IMR-90 (cell line): ENCODE measurements at regions not wholly inside any gene's neighbourhood (a gene's known extent, or its start where the extent isn't known, plus 50 kb on each side); places are given as distances from the start of the nearest gene placed in this dataset.

Experiments used
- ATAC-seq: fragments of 200-7000 bp; cut with Tn5 transposase; 2 replicates; pipeline ENCODE4 v1.9.1; 2020; ENCODE audit warnings: low read depth, mild to moderate bottlenecking, moderate library complexity
- BruUV-seq: library from RNA; stranded (reverse); fragments of 400-500 nt; replicated peaks from 2 replicates; lab custom pipeline; 2021; lab: Mats Ljungman, UMichigan
- CTCF ChIA-PET: fragments of 300-600 bp; formaldehyde crosslinking; extraction: SDS; loops from one replicate; lab custom pipeline; 2021; ENCODE audit warnings: antibody characterized with exemption; lab: Yijun Ruan, JAX
- POLR2A ChIA-PET: fragments of 300-600 bp; sonication (Branson Sonifier 250); formaldehyde crosslinking; loops from one replicate; lab custom pipeline; 2022; ENCODE audit warnings: antibody characterized with exemption; ENCODE audit not compliant: unreplicated experiment; lab: Charles Lee
- DNase-seq: peaks from one replicate; pipeline ENCODE4 v3.0.0; 2013
- H2AFZ ChIP-seq: replicated peaks from 2 replicates; pipeline ENCODE3; 2013; ENCODE audit warnings: low read length, mild to moderate bottlenecking; ENCODE audit not compliant: poor library complexity
- H2AK5ac ChIP-seq: 2 replicates; pipeline ENCODE4 v1.6.1; 2013; ENCODE audit warnings: low read depth, low read length, inconsistent platforms
- H2AK9ac ChIP-seq: replicated peaks from 2 replicates; pipeline ENCODE3; 2013; ENCODE audit warnings: mild to moderate bottlenecking, low read depth, low read length, moderate library complexity; ENCODE audit not compliant: poor library complexity
- H2BK120ac ChIP-seq: 2 replicates; pipeline ENCODE4 v1.6.1; 2013; ENCODE audit warnings: low read depth, low read length, inconsistent platforms
- H2BK15ac ChIP-seq: 3 replicates; pipeline ENCODE4 v1.6.1; 2013; ENCODE audit warnings: low read depth, low read length, inconsistent platforms
- H2BK20ac ChIP-seq: 2 replicates; pipeline ENCODE4 v1.6.1; 2013; ENCODE audit warnings: low read depth, mild to moderate bottlenecking, inconsistent platforms, low read length, moderate library complexity
- H2BK5ac ChIP-seq: 2 replicates; pipeline ENCODE4 v1.6.1; 2013; ENCODE audit warnings: mild to moderate bottlenecking, low read depth, low read length, inconsistent platforms; ENCODE audit not compliant: poor library complexity, severe bottlenecking
- H3K14ac ChIP-seq: replicated peaks from 2 replicates; pipeline ENCODE4 v1.6.1; 2013; ENCODE audit warnings: low read depth, low read length, inconsistent platforms
- H3K18ac ChIP-seq: 2 replicates; pipeline ENCODE4 v1.6.1; 2013; ENCODE audit warnings: low read depth, low read length, control low read depth
- H3K23ac ChIP-seq: 2 replicates; pipeline ENCODE4 v1.6.1; 2013; ENCODE audit warnings: low read depth, low read length, inconsistent platforms
- H3K27ac ChIP-seq: 2 replicates; pipeline ENCODE4 v1.5.1; 2013; ENCODE audit warnings: mild to moderate bottlenecking, control low read depth, low read length; ENCODE audit not compliant: insufficient read depth
- H3K27me3 ChIP-seq: 2 replicates; pipeline ENCODE4 v1.6.1; 2013; ENCODE audit warnings: low read length; ENCODE audit not compliant: control insufficient read depth, insufficient read depth
- H3K36me3 ChIP-seq: 2 replicates; pipeline ENCODE4 v1.6.1; 2013; ENCODE audit warnings: low read length, mixed read lengths; ENCODE audit not compliant: control insufficient read depth, insufficient read depth
- H3K4ac ChIP-seq: 2 replicates; pipeline ENCODE4 v1.6.1; 2013; ENCODE audit warnings: low read depth, low read length, inconsistent platforms
- H3K4me1 ChIP-seq: 2 replicates; pipeline ENCODE4 v1.6.1; 2013; ENCODE audit warnings: low read length, mixed read lengths; ENCODE audit not compliant: control insufficient read depth, insufficient read depth
- H3K4me2 ChIP-seq: 2 replicates; pipeline ENCODE4 v1.6.1; 2013; ENCODE audit warnings: low read depth, mild to moderate bottlenecking, control low read depth, low read length, moderate library complexity
- H3K4me3 ChIP-seq: 2 replicates; pipeline ENCODE4 v1.5.1; 2013; ENCODE audit warnings: low read depth, mild to moderate bottlenecking, control low read depth, low read length, moderate library complexity; ENCODE audit not compliant: insufficient read depth
- H3K56ac ChIP-seq: 2 replicates; pipeline ENCODE4 v1.6.1; 2013; ENCODE audit warnings: low read length, inconsistent platforms; ENCODE audit not compliant: insufficient read depth; ENCODE audit errors: extremely low read depth
- H3K79me1 ChIP-seq, 2 experiments: 2 replicates each; pipeline ENCODE4 v1.6.1; 2013; ENCODE audit warnings: low read length in 2 of 2, inconsistent platforms in 1 of 2, low read depth in 1 of 2
- H3K9ac ChIP-seq: 2 replicates; pipeline ENCODE4 v1.6.1; 2013; ENCODE audit warnings: low read depth, low read length, control low read depth
- H3K9me1 ChIP-seq: 2 replicates; pipeline ENCODE4 v1.6.1; 2013; ENCODE audit warnings: low read length, inconsistent platforms; ENCODE audit not compliant: insufficient read depth
- H3K9me3 ChIP-seq: 2 replicates; pipeline ENCODE4 v1.6.1; 2013; ENCODE audit warnings: low read length; ENCODE audit not compliant: control insufficient read depth, insufficient read depth
- H4K20me1 ChIP-seq: 2 replicates; pipeline ENCODE4 v1.6.1; 2013; ENCODE audit warnings: low read length, inconsistent platforms; ENCODE audit not compliant: insufficient read depth
- H4K5ac ChIP-seq: 2 replicates; pipeline ENCODE4 v1.6.1; 2013; ENCODE audit warnings: mild to moderate bottlenecking, low read depth, low read length, control low read depth
- H4K8ac ChIP-seq, 2 experiments: 2 replicates each; pipeline ENCODE4 v1.6.1; 2013; ENCODE audit warnings: low read depth in 2 of 2, low read length in 2 of 2, control low read depth in 1 of 2, inconsistent platforms in 1 of 2
- H4K91ac ChIP-seq: 2 replicates; pipeline ENCODE4 v1.6.1; 2013; ENCODE audit warnings: low read depth, low read length, inconsistent platforms; ENCODE audit not compliant: insufficient read depth
- BHLHE40 ChIP-seq: fragments of 150-350 bp; IDR thresholded peaks from 2 replicates; pipeline ENCODE4 v1.6.1; 2016; ENCODE audit warnings: mild to moderate bottlenecking, low read depth, low read length
- CEBPB ChIP-seq: IDR thresholded peaks from 2 replicates; pipeline ENCODE4 v1.6.1; 2012; ENCODE audit warnings: low read depth, low read length, improper control_type of control experiment
- CHD1 ChIP-seq: IDR thresholded peaks from 2 replicates; pipeline ENCODE4 v1.6.1; 2012; ENCODE audit warnings: low read depth, low read length, improper control_type of control experiment
- FOS ChIP-seq: fragments of 150-350 bp; IDR thresholded peaks from 2 replicates; pipeline ENCODE4 v1.6.1; 2016; ENCODE audit warnings: low read depth, low read length
- MAFK ChIP-seq: IDR thresholded peaks from 2 replicates; pipeline ENCODE4 v1.6.1; 2012; ENCODE audit warnings: low read depth, low read length, improper control_type of control experiment
- MAZ ChIP-seq: IDR thresholded peaks from 2 replicates; pipeline ENCODE4 v1.6.1; 2012; ENCODE audit warnings: low read depth, mild to moderate bottlenecking, low read length, improper control_type of control experiment, moderate library complexity, borderline replicate concordance
- MXI1 ChIP-seq: IDR thresholded peaks from 2 replicates; pipeline ENCODE4 v1.6.1; 2012; ENCODE audit warnings: low read depth, mild to moderate bottlenecking, low read length, moderate library complexity, borderline replicate concordance
- NFE2L2 ChIP-seq: fragments of 150-350 bp; IDR thresholded peaks from 2 replicates; pipeline ENCODE4 v1.6.1; 2016; ENCODE audit warnings: low read depth, mild to moderate bottlenecking, low read length
- POLR2A ChIP-seq: IDR thresholded peaks from 2 replicates; pipeline ENCODE4 v1.6.1; 2012; ENCODE audit warnings: mild to moderate bottlenecking, low read depth, low read length
- RAD21 ChIP-seq: IDR thresholded peaks from 2 replicates; pipeline ENCODE4 v1.6.1; 2012; ENCODE audit warnings: low read length, improper control_type of control experiment
- RCOR1 ChIP-seq: IDR thresholded peaks from 2 replicates; pipeline ENCODE4 v1.6.1; 2012; ENCODE audit warnings: mild to moderate bottlenecking, low read length, improper control_type of control experiment; ENCODE audit not compliant: insufficient replicate concordance
- RFX5 ChIP-seq: IDR thresholded peaks from 2 replicates; pipeline ENCODE4 v1.8.0; 2012; ENCODE audit warnings: low read depth, mild to moderate bottlenecking, low read length, moderate library complexity
- SMC3 ChIP-seq: fragments of 150-350 bp; IDR thresholded peaks from 2 replicates; pipeline ENCODE4 v1.6.1; 2016; ENCODE audit warnings: low read depth, mild to moderate bottlenecking, antibody characterized with exemption, low read length, moderate library complexity
- WGBS, 2 experiments: methylation state at CpG; one replicate each; pipeline versions ENCODE4 v1.1.5 to v1.1.7; 2013; ENCODE audit warnings: missing lambda C conversion rate in 2 of 2; ENCODE audit not compliant: insufficient read length in 1 of 2; ENCODE audit errors: extremely low coverage in 2 of 2; 5-methylcytosine and 5-hydroxymethylcytosine counted together
- dilution Hi-C: fragments of 300-500 bp; cut with HindIII; formaldehyde crosslinking; loops from one replicate; pipeline ENCODE4 v1.14.3; 2018; ENCODE audit warnings: low sequenced_read_pairs; ENCODE audit not compliant: unreplicated experiment
- in situ Hi-C: fragments of 300-500 bp; cut with MboI; formaldehyde crosslinking; loops from 3 replicates; pipeline ENCODE4 v1.14.3; 2019; ENCODE audit warnings: low sequenced_read_pairs, inconsistent platforms, mixed read lengths
- intact Hi-C: fragments of 100-400 bp; cut with micrococcal nuclease; formaldehyde crosslinking; loops from 2 replicates; pipeline ENCODE4 v1.10.0; 2022
- TF ChIP-seq, protein P1 (sequence below): conservative IDR thresholded peaks from 2 replicates; pipeline ENCODE4 v1.5.1; 2012; ENCODE audit warnings: mild to moderate bottlenecking, low read depth, low read length, improper control_type of control experiment
- TF ChIP-seq, protein P2 (sequence below): fragments of 150-350 bp; IDR thresholded peaks from 2 replicates; pipeline ENCODE4 v1.6.1; 2016; ENCODE audit warnings: low read depth, mild to moderate bottlenecking, low read length, moderate library complexity, borderline replicate concordance
- TF ChIP-seq, protein P3 (sequence below): fragments of 150-350 bp; IDR thresholded peaks from 2 replicates; pipeline ENCODE4 v1.6.1; 2017; ENCODE audit warnings: mild to moderate bottlenecking, antibody characterized with exemption, low read length, low read depth

DNA sequence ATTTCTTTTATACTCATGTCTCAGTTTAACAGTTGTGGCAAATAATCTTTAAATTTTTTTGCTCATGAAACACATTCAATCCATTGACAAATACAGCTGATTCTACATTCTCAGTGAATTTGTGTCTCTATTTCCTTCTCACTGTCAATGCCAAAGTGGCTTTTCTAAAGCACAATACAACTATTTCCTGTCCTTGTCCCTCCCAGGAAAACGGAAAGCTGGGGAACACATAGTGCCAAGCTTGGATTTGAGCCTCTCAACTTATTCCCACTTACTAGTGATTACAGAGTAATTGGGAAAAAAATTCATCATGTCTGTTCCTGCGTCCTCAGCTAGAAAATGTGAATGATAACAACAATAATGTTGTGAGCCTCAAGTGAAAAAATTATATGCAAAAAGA is 899.7 kb upstream of the CDH2 start:
- Histone ChIP-seq H4K20me1 (no peaks in the 10 kb centered on the region), H3K4me1 (no peaks in the 10 kb centered on the region), H4K8ac (no peak overlapping the region), H2BK120ac (no peak overlapping the region), H3K36me3 (no peaks in the 10 kb centered on the region), H2AK9ac (no peak overlapping the region), H3K14ac (no peak overlapping the region), H4K5ac (no peak overlapping the region), H4K91ac (no peak overlapping the region), H3K27ac (no peak overlapping the region), H3K18ac (no peak overlapping the region), H3K27me3 (no peaks in the 10 kb centered on the region), H3K9me3 (no peaks in the 10 kb centered on the region), H3K56ac (no peak overlapping the region), H2BK20ac (no peak overlapping the region), H3K9me1 (no peaks in the 10 kb centered on the region), H3K79me1 (no peaks in the 10 kb centered on the region), H3K4ac (no peak overlapping the region), H3K23ac (no peak overlapping the region), H2BK5ac (no peak overlapping the region), H3K4me3 (no peak overlapping the region), H3K4me2 (no peak overlapping the region), H2BK15ac (no peak overlapping the region), H2AK5ac (no peak overlapping the region), H3K9ac (no peak overlapping the region), H2AFZ (no peak overlapping the region)
- intact Hi-C loops (no loop called here), in situ Hi-C loops (no loop called here), dilution Hi-C loops (no loop called here)
- BruUV-seq, result no TSS peak
- no peak for DNase-seq
- WGBS, 2 experiments, result no CpG with 5 or more reads among the region's 2 CpGs
- ChIA-PET POLR2A (no interaction called here), CTCF (no interaction called here)
- TF ChIP-seq BHLHE40 (no peak), FOS (no peak), CHD1 (no peak), RCOR1 (no peak), MXI1 (no peak), RFX5 (no peak), CEBPB (no peak), POLR2A (no peak), SMC3 (no peak), MAFK (no peak), RAD21 (no peak), MAZ (no peak), NFE2L2 (no peak)
- TF ChIP-seq, protein P1, sequence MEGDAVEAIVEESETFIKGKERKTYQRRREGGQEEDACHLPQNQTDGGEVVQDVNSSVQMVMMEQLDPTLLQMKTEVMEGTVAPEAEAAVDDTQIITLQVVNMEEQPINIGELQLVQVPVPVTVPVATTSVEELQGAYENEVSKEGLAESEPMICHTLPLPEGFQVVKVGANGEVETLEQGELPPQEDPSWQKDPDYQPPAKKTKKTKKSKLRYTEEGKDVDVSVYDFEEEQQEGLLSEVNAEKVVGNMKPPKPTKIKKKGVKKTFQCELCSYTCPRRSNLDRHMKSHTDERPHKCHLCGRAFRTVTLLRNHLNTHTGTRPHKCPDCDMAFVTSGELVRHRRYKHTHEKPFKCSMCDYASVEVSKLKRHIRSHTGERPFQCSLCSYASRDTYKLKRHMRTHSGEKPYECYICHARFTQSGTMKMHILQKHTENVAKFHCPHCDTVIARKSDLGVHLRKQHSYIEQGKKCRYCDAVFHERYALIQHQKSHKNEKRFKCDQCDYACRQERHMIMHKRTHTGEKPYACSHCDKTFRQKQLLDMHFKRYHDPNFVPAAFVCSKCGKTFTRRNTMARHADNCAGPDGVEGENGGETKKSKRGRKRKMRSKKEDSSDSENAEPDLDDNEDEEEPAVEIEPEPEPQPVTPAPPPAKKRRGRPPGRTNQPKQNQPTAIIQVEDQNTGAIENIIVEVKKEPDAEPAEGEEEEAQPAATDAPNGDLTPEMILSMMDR, result no peak
- TF ChIP-seq, protein P2, sequence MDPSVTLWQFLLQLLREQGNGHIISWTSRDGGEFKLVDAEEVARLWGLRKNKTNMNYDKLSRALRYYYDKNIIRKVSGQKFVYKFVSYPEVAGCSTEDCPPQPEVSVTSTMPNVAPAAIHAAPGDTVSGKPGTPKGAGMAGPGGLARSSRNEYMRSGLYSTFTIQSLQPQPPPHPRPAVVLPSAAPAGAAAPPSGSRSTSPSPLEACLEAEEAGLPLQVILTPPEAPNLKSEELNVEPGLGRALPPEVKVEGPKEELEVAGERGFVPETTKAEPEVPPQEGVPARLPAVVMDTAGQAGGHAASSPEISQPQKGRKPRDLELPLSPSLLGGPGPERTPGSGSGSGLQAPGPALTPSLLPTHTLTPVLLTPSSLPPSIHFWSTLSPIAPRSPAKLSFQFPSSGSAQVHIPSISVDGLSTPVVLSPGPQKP, result no peak
- TF ChIP-seq, protein P3, sequence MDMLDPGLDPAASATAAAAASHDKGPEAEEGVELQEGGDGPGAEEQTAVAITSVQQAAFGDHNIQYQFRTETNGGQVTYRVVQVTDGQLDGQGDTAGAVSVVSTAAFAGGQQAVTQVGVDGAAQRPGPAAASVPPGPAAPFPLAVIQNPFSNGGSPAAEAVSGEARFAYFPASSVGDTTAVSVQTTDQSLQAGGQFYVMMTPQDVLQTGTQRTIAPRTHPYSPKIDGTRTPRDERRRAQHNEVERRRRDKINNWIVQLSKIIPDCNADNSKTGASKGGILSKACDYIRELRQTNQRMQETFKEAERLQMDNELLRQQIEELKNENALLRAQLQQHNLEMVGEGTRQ, result no peak
- ATAC-seq, result no peak
